HEK293T (cell line): ENCODE measurements at regions not wholly inside any gene's neighbourhood (a gene's known extent, or its start where the extent isn't known, plus 50 kb on each side); places are given as distances from the start of the nearest gene placed in this dataset.

ENCODE experiments used
- ARNT ChIP-seq: fragments of 450-650 bp; IDR thresholded peaks from 2 replicates; pipeline ENCODE4 v1.6.1; 2017; ENCODE audit warnings: mild to moderate bottlenecking
- BHLHE40 ChIP-seq: fragments of 450-650 bp; IDR thresholded peaks from 2 replicates; pipeline ENCODE4 v1.6.1; 2016; ENCODE audit warnings: mild to moderate bottlenecking, moderate library complexity, borderline replicate concordance
- CTBP1 ChIP-seq: fragments of 450-650 bp; IDR thresholded peaks from 2 replicates; pipeline ENCODE4 v1.6.1; 2016; ENCODE audit warnings: borderline replicate concordance
- ELF4 ChIP-seq: fragments of 450-650 bp; IDR thresholded peaks from 2 replicates; pipeline ENCODE4 v1.6.1; 2017; ENCODE audit warnings: antibody characterized with exemption
- FOXA1 ChIP-seq: fragments of 450-650 bp; IDR thresholded peaks from 2 replicates; pipeline ENCODE4 v1.6.1; 2016; ENCODE audit warnings: mild to moderate bottlenecking
- FOXK2 ChIP-seq: fragments of 450-650 bp; IDR thresholded peaks from 2 replicates; pipeline ENCODE4 v1.6.1; 2016; ENCODE audit warnings: mild to moderate bottlenecking
- FOXM1 ChIP-seq: fragments of 450-650 bp; IDR thresholded peaks from 2 replicates; pipeline ENCODE4 v1.6.1; 2017; ENCODE audit warnings: mild to moderate bottlenecking, borderline replicate concordance
- HDGF ChIP-seq: fragments of 450-650 bp; IDR thresholded peaks from 2 replicates; pipeline ENCODE4 v1.6.1; 2017; ENCODE audit warnings: antibody characterized with exemption, borderline replicate concordance
- L3MBTL2 ChIP-seq: fragments of 450-650 bp; conservative IDR thresholded peaks from 2 replicates; pipeline ENCODE4 v1.6.1; 2016; ENCODE audit warnings: mild to moderate bottlenecking
- LEF1 ChIP-seq: fragments of 450-650 bp; IDR thresholded peaks from 2 replicates; pipeline ENCODE4 v1.6.1; 2017; ENCODE audit warnings: mild to moderate bottlenecking, borderline replicate concordance
- NFRKB ChIP-seq: fragments of 450-650 bp; IDR thresholded peaks from 2 replicates; pipeline ENCODE4 v1.6.1; 2016; ENCODE audit warnings: mild to moderate bottlenecking, moderate library complexity
- SP1 ChIP-seq: fragments of 450-650 bp; IDR thresholded peaks from 2 replicates; pipeline ENCODE4 v1.6.1; 2017
- SUZ12 ChIP-seq: fragments of 450-650 bp; IDR thresholded peaks from 2 replicates; pipeline ENCODE4 v1.6.1; 2016; ENCODE audit warnings: mild to moderate bottlenecking
- TARDBP ChIP-seq: fragments of 450-650 bp; IDR thresholded peaks from 2 replicates; pipeline ENCODE4 v1.6.1; 2016

DNA sequence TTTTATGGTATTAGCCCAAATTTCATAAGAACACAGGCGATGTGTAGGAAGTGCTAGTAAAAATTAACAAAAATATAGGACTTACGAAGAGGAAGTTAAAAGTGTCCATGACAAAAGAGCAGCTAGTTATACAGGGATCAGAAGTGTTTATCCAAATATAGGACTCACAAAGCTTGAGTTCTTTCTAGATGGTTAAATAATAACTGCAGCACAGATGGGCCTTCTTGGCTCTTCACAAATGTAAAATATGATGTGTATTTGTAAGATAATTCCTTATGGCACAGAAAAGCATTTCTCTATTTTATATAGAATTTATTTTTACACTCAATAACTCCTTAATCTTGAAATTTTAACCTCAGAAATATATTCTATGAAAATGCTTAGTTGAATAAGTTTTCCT lies 100.9 kb upstream of the SPHKAP start:
- TF ChIP-seq FOXA1 (no peak), CTBP1 (no peak), HDGF (no peak), ARNT (no peak), BHLHE40 (no peak), SUZ12 (no peak), FOXM1 (no peak), NFRKB (no peak), FOXK2 (no peak), SP1 (no peak), ELF4 (no peak), TARDBP (no peak), L3MBTL2 (no peak), LEF1 (no peak)
